PC-3 (cell line): ENCODE measurements at regions not wholly inside any gene's neighbourhood (a gene's known extent, or its start where the extent isn't known, plus 50 kb on each side); places are given as distances from the start of the nearest gene placed in this dataset.

Experiments
- CTCF ChIP-seq: fragments of 300-600 bp; sonication (generic); conservative IDR thresholded peaks from 2 replicates; pipeline ENCODE4 v1.5.1; 2017; ENCODE audit warnings: antibody characterized with exemption, low read depth, mild to moderate bottlenecking, low read length
- EZH2 ChIP-seq: fragments of 300-600 bp; sonication (generic); IDR thresholded peaks from one replicate; pipeline ENCODE4 v1.6.1; 2017; ENCODE audit warnings: antibody characterized with exemption, mild to moderate bottlenecking, low read length; ENCODE audit not compliant: unreplicated experiment

- TF ChIP-seq CTCF (no peak), EZH2 (no peak)
These were observed 279.3 kb upstream of the B3GAT1 start for GRCh38 chr11:134691295-134691873.
